ENCODE measurements at regions not wholly inside any gene's neighbourhood (a gene's known extent, or its start where the extent isn't known, plus 50 kb on each side); places are given as distances from the start of the nearest gene placed in this dataset.
"Not testable (repeated sequence)": the region's sequence is repeated elsewhere in the genome, so short reads cannot be mapped to it uniquely, and the experiment has no call there.

DNA sequence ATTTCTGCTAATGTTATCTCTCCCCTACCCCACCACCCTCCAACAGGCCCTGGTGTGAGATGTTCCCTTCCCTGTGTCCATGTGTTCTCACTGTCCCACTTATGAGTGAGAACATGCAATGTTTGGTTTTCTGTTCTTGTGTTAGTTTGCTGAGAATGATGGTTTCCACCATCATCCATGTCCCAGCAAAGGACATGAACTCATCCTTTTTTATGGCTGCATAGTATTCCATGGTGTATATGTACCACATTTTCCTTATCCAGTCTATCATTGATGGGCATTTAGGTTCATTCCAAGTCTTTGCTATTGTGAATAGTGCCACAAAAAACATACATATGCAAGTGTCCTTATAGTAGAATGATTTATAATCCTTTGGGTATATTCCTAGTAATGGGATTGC is 104.5 kb downstream of the ZNF33B start:
- DNase-seq (ENCODE audit: low spot score); H3K4me3 ChIP-seq (ENCODE audit: severe bottlenecking); H3K36me3 ChIP-seq (ENCODE audit: low read depth); ATAC-seq (ENCODE audit: low read depth); H3K4me1 ChIP-seq (ENCODE audit: insufficient read depth, poor library complexity, severe bottlenecking); H3K27ac ChIP-seq (ENCODE audit: poor library complexity, severe bottlenecking); H3K27me3 ChIP-seq (ENCODE audit: insufficient read depth, poor library complexity, severe bottlenecking): not testable (repeated sequence)
- H3K9me3 ChIP-seq (ENCODE audit: severe bottlenecking): peaks cover 18% of the 10 kb centered on the region

- Histone ChIP-seq H3K36me3 (ENCODE audit: low read depth) (no peaks in the 10 kb centered on the region), H3K27ac (ENCODE audit: poor library complexity, severe bottlenecking) (no peak overlapping the region), H3K9me3 (ENCODE audit: severe bottlenecking) (peaks cover 18% of the 10 kb centered on the region), H3K4me1 (ENCODE audit: insufficient read depth, poor library complexity, severe bottlenecking) (no peaks in the 10 kb centered on the region), H3K4me3 (ENCODE audit: severe bottlenecking) (no peak overlapping the region), H3K27me3 (ENCODE audit: insufficient read depth, poor library complexity, severe bottlenecking) (no peaks in the 10 kb centered on the region)
- no peak for DNase-seq (ENCODE audit: low spot score)
- no peak for ATAC-seq (ENCODE audit: low read depth)
- TF ChIP-seq CTCF (IDR thresholded peaks at IDR 0.05; ENCODE audit: poor library complexity, severe bottlenecking): no peak
These were observed 105.4 kb downstream of the ZNF33B start for GRCh38 chr10:42532996-42533395.

- Histone ChIP-seq H3K9me3 (ENCODE audit: severe bottlenecking) (peaks cover 33% of the 10 kb centered on the region), H3K4me1 (ENCODE audit: insufficient read depth, poor library complexity, severe bottlenecking) (no peaks in the 10 kb centered on the region), H3K36me3 (ENCODE audit: low read depth) (peaks cover 48% of the 10 kb centered on the region), H3K27me3 (ENCODE audit: insufficient read depth, poor library complexity, severe bottlenecking) (no peaks in the 10 kb centered on the region), H3K27ac (ENCODE audit: poor library complexity, severe bottlenecking) (no peak overlapping the region), H3K4me3 (ENCODE audit: severe bottlenecking) (no peak overlapping the region)
- DNase-seq (ENCODE audit: low spot score) (no peak), ATAC-seq (ENCODE audit: low read depth) (no peak)
- TF ChIP-seq CTCF (IDR thresholded peaks at IDR 0.05; ENCODE audit: poor library complexity, severe bottlenecking): no peak
These were observed 115.3 kb downstream of the ZNF33B start for GRCh38 chr10:42523098-42523497.

- peaks cover 49% of the 10 kb centered on the region for H3K9me3 ChIP-seq (ENCODE audit: severe bottlenecking)
- ATAC-seq (ENCODE audit: low read depth) (no peak), DNase-seq (ENCODE audit: low spot score) (no peak)
- peaks cover 43% of the 10 kb centered on the region for H3K36me3 ChIP-seq (ENCODE audit: low read depth)
- no peak overlapping the region for H3K27ac ChIP-seq (ENCODE audit: poor library complexity, severe bottlenecking)
- no peak for TF ChIP-seq CTCF (IDR thresholded peaks at IDR 0.05; ENCODE audit: poor library complexity, severe bottlenecking)
- no peak overlapping the region for H3K4me3 ChIP-seq (ENCODE audit: severe bottlenecking)
- no peaks in the 10 kb centered on the region for H3K27me3 ChIP-seq (ENCODE audit: insufficient read depth, poor library complexity, severe bottlenecking)
- H3K4me1 ChIP-seq (ENCODE audit: insufficient read depth, poor library complexity, severe bottlenecking): no peaks in the 10 kb centered on the region
These were observed 118.5 kb downstream of the ZNF33B start for GRCh38 chr10:42519761-42520460.

DNA sequence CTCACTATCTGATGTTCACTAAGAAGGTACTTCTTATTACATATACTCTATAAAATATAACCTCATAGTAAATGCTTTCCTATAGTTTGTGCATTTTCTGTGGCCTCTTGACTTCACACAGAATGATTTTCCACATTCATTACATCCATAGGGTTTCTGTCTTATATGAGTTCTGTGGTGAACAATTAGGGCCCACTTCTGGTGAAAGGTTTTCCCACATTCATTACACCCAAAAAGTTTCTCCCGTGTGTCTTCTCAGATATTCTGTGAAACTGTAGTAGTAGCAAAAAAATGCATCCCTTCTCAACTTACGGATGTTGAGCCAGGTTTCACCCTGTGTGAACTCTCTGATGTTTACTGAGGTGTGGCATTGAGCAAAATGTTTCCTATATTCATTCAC is 119.3 kb downstream of the ZNF33B start:
- Histone ChIP-seq H3K4me1 (ENCODE audit: insufficient read depth, poor library complexity, severe bottlenecking) (no peaks in the 10 kb centered on the region), H3K9me3 (ENCODE audit: severe bottlenecking) (peaks cover 57% of the 10 kb centered on the region), H3K4me3 (ENCODE audit: severe bottlenecking) (no peak overlapping the region), H3K27ac (ENCODE audit: poor library complexity, severe bottlenecking) (no peak overlapping the region), H3K27me3 (ENCODE audit: insufficient read depth, poor library complexity, severe bottlenecking) (no peaks in the 10 kb centered on the region), H3K36me3 (ENCODE audit: low read depth) (peaks cover 41% of the 10 kb centered on the region)
- TF ChIP-seq CTCF (IDR thresholded peaks at IDR 0.05; ENCODE audit: poor library complexity, severe bottlenecking): no peak
- ATAC-seq (ENCODE audit: low read depth): no peak
- no peak for DNase-seq (ENCODE audit: low spot score)
